Stimulated activated CD8-positive, alpha-beta memory T cell treated with anti-CD3 and anti-CD28 coated beads, Interleukin-15, amount 100 ng/mL, for 4 hours (primary cell): ENCODE measurements at regions not wholly inside any gene's neighbourhood (a gene's known extent, or its start where the extent isn't known, plus 50 kb on each side); places are given as distances from the start of the nearest gene placed in this dataset.

Source experiments
- DNase-seq, 2 donors: peaks; one replicate each; pipeline ENCODE4 v3.0.0-alpha.2; 2020; ENCODE audit warnings: low read depth in 2 of 2

GRCh38 chr2:221025398-221025797, 546.7 kb downstream of the EPHA4 start:
- no peak for DNase-seq

DNA sequence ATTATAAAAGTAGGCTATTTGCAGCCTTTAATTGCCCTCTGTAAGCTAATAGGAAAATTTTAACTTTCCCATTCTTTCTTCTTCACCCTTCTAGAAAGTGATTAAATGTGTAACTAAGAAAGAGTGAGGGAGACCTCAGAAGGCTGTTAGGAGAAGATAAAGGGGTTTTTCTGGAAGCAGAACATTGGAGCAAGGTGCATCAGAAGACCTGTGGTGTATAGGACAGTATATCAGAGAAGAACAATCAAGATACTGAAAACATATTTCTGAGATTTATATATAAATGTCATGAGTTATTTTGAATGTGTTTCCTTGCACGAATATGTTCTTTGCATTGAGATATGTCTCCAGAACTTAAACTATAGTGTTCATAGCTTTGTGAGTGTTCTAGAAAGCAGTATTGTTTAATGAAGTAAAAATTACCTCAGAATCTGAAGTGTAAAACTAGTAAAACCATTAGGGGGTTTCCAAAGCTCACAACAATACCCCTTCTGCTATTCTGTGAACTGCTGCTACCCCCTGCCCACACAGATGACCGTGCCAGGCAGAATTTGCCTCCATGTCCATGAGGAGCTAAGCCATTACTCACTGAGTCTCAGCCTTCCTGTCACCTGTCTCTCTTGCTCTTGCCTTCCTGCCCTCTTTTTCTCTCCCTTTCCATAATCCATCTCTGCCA, 537.9 kb downstream of the EPHA4 start:
- no peak for DNase-seq

- no peak for DNase-seq
Measured at GRCh38 chr2:221034973-221035372, 537.1 kb downstream of the EPHA4 start.

- DNase-seq: no peak
Measured at GRCh38 chr2:221042926-221043325, 529.2 kb downstream of the EPHA4 start.

DNA sequence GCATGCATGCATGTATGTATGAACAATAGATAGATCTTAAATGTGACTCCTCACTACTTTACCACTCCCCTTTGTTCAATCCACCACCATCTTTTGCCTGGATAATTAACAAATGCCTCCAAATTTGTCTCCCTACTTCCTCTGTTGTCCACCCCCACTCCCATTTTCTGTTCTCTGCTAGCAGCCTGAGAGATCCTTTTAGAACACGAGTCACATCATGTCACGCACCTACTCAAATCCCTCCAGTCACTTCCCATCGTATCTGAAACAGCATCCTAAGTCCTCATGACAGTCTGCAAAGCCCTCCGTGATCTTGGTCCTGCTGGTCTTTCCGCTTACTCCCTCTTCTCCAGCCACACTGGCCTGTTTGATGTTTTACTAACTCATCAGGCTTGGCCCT, 527.3 kb downstream of the EPHA4 start:
- DNase-seq: no peak

- DNase-seq: no peak
Measured at GRCh38 chr2:221050020-221050795, 521.9 kb downstream of the EPHA4 start.

DNA sequence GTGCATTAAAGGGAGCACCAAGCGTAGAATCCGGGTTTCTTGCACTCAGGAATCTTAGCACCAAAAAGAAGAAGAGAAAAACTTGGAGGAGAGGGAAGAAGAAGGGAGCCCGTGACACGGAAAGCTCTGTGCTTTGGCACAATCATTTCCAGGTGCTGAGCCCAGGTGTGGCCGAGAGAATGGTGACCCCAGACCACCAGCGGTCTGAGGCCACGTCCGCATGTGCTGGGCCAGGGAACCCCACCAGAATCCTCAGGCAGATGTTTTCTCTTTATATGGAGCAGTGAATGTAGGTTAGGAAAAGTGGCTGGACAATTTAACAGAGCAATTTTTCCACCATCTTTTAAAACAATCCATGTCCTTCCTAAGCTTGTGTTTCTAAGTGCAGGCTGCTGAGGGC, 520.9 kb downstream of the EPHA4 start:
- no peak for DNase-seq

GRCh38 chr2:221060376-221060775, 511.7 kb downstream of the EPHA4 start:
- DNase-seq: no peak

DNA sequence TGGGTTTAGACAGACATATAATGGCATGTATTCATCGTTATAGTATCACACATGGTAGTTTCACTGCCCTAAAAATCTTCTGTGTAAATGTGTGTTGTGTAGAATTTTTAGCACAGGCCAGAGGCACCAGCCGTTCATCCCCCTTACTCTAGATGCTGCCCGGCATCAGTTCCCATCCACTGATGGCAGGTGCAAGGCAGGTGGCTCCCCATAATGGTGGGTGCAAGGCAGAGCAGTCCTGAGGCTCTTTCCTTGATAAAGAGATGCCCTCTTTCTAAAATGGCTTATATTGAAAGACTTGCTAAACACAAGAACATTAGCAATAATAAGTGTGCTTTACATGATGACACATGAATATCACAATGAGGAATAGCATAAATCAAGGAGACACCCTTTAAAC, 508.5 kb downstream of the EPHA4 start:
- DNase-seq: no peak

- no peak for DNase-seq
Measured at GRCh38 chr2:221064058-221064854, 507.8 kb downstream of the EPHA4 start.

- no peak for DNase-seq
Measured at GRCh38 chr2:221064880-221065279, 507.2 kb downstream of the EPHA4 start.

DNA sequence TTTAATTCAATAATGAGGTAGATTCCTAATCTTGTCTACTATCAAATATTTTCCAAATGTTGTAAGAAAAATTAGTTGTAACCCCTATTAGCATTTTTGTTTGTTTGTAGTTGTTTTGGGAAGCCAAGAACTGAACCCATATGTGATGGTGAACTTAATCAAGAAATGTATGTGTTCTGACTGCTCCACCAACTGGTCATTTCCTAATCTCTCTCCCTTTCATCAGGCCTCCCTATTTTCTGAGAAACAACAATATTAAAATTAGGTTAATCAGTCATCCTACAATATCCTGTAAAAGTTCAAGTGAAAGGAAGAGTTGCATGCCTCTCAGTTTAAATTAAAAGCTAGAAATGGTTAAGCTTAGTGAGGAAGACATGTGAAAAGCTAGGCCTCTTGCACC, 504.0 kb downstream of the EPHA4 start:
- DNase-seq: no peak

- no peak for DNase-seq
Measured at GRCh38 chr2:221070106-221070505, 502.0 kb downstream of the EPHA4 start.

- no peak for DNase-seq
Measured at GRCh38 chr2:221073326-221074049, 498.6 kb downstream of the EPHA4 start.

GRCh38 chr2:221074238-221074637, 497.9 kb downstream of the EPHA4 start:
- no peak for DNase-seq

DNA sequence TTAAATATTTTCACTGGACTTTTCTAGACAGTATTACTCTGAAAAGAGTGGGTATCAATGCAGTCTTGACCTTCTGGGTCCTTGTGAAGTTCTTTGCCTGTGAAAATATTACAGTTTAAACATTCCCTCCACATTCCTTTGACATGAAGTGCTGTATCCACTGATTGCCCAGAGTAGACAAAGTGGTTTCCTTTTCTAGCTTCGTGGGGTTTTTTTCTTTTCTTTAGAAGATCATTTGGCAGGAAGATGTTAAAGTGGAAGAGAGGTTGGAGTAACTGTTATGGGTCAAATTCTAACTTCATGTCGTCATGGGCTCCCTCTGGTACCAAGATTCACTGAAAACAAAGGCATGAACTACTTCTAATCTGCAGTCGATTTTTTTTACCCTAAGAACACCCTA, 496.9 kb downstream of the EPHA4 start:
- no peak for DNase-seq

DNA sequence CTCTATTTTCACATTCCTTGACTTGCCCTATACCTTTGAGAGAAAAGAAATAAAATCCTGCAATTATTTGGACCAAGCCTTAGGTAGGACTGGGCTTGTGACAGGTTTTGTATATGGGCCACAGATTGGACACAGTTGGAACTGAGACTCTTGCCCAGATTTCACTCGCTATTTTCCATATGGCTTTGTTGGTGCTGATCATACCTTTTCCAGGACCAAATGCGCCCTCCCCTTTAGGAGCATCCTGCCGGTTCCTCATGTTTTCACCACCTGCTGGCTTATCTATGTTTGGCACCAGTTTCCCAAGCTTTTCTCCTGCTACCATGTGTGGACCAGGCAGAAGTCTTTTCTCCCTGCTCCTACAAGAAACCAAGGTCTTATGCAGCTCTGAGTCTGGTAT, 494.9 kb downstream of the EPHA4 start:
- no peak for DNase-seq

- DNase-seq: no peak
Measured at GRCh38 chr2:221077799-221078198, 494.3 kb downstream of the EPHA4 start.

DNA sequence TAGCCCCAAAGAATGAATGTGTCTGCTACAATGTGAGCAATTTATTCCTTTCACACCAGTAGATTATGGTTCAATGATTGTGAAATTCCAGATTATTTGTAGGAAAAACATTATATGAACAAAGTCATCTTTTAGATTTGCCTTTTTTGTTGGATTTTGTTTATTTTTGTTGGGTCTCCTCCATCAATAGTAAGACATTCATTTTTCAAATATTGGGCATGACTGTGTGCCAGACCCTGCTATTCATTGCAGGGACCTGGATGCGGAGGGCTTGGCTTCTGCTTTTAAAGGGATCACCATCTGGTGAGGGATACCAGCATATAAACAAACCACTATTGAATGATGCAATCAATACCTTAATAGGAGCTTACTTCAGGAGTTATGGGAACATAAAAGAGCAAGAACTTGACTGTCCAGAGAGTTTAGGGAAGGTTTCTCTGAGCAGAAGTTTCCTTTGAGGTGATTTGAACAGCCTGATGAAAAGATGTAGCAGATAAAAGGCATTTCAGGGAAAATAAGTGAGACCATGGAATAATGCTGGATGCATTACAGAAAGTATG, 486.7 kb downstream of the EPHA4 start:
- no peak for DNase-seq

- DNase-seq: no peak
Measured at GRCh38 chr2:221085936-221086335, 486.2 kb downstream of the EPHA4 start.

DNA sequence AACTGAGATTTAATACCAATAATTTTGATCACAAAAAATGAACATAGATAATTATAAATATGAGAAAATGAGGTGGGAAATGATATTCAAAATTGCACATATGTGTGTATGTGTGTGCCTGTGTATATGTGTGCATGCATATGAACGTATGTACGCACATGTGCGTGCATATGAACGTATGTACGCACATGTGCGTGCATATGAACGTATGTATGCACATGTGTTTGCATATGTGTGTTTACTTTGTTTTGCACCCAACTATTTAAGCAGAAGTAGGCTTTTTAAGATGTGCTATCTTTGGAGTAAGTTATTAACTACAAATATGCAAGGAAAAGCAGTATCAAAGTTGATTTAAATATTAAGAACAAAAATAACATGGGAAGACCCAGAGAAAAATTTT, 484.3 kb downstream of the EPHA4 start:
- no peak for DNase-seq

- DNase-seq: no peak
Measured at GRCh38 chr2:221088506-221088905, 483.6 kb downstream of the EPHA4 start.
